OCI-M2 (cell line): ENCODE measurements at regions not wholly inside any gene's neighbourhood (a gene's known extent, or its start where the extent isn't known, plus 50 kb on each side); places are given as distances from the start of the nearest gene placed in this dataset.
"Not testable (repeated sequence)": the region's sequence is repeated elsewhere in the genome, so short reads cannot be mapped to it uniquely, and the experiment has no call there.

Experiments
- DNase-seq: peaks from one replicate; lab custom pipeline; 2025; ENCODE audit not compliant: unreplicated experiment; lab: John Stamatoyannopoulos, UW

- no peak for DNase-seq
These were observed 1566.6 kb upstream of the SLC39A10 start for GRCh38 chr2:194090251-194090905.

- no peak for DNase-seq
These were observed 1569.7 kb upstream of the SLC39A10 start for GRCh38 chr2:194087089-194087958.

GRCh38 chr2:194086129-194086528, 1570.9 kb upstream of the SLC39A10 start:
- DNase-seq, result no peak

GRCh38 chr2:194079989-194080388, 1577.0 kb upstream of the SLC39A10 start:
- no peak for DNase-seq

- DNase-seq, result no peak
These were observed 1579.7 kb upstream of the SLC39A10 start for GRCh38 chr2:194077366-194077765.

GRCh38 chr2:194062401-194062800, 1594.6 kb upstream of the SLC39A10 start:
- DNase-seq, result no peak

GRCh38 chr2:194060269-194060668, 1596.8 kb upstream of the SLC39A10 start:
- DNase-seq, result no peak

- DNase-seq, result no peak
These were observed 1602.7 kb upstream of the SLC39A10 start for GRCh38 chr2:194054313-194054712.

- no peak for DNase-seq
These were observed 1612.7 kb upstream of the SLC39A10 start for GRCh38 chr2:194044321-194044720.

GRCh38 chr2:194021130-194021529, 1635.9 kb upstream of the SLC39A10 start:
- DNase-seq, result not testable (repeated sequence)

GRCh38 chr2:194020155-194020554, 1636.9 kb upstream of the SLC39A10 start:
- no peak for DNase-seq

GRCh38 chr2:194015751-194016150, 1641.3 kb upstream of the SLC39A10 start:
- DNase-seq, result no peak

- DNase-seq, result no peak
These were observed 1642.4 kb upstream of the SLC39A10 start for GRCh38 chr2:194014639-194015038.

GRCh38 chr2:194004590-194005206, 1652.3 kb upstream of the SLC39A10 start:
- no peak for DNase-seq

GRCh38 chr2:194003911-194004310, 1653.1 kb upstream of the SLC39A10 start:
- DNase-seq, result no peak

GRCh38 chr2:194002699-194003368, 1654.2 kb upstream of the SLC39A10 start:
- DNase-seq, result no peak

- DNase-seq, result no peak
These were observed 1666.2 kb upstream of the SLC39A10 start for GRCh38 chr2:193990868-193991267.

- no peak for DNase-seq
These were observed 1667.4 kb upstream of the SLC39A10 start for GRCh38 chr2:193989645-193990044.

GRCh38 chr2:193988784-193989183, 1668.2 kb upstream of the SLC39A10 start:
- no peak for DNase-seq

- DNase-seq, result no peak
These were observed 1671.8 kb upstream of the SLC39A10 start for GRCh38 chr2:193985272-193985671.

GRCh38 chr2:193980599-193980998, 1676.4 kb upstream of the SLC39A10 start:
- no peak for DNase-seq
